ENCODE measurements at regions not wholly inside any gene's neighbourhood (a gene's known extent, or its start where the extent isn't known, plus 50 kb on each side); places are given as distances from the start of the nearest gene placed in this dataset.

GRCh38 chr13:93146584-93147297 lies 79.9 kb upstream of the GPC6 start:
- Histone ChIP-seq H2BK15ac (ENCODE audit: low read length) (no peak overlapping the region), H3K23ac (ENCODE audit: insufficient read length) (no peak overlapping the region), H3K18ac (ENCODE audit: extremely low read depth, low read length) (no peak overlapping the region), H3K4ac (replicated peaks; ENCODE audit: insufficient read length, low read depth, low read length) (no peak overlapping the region), H3K4me1 (replicated peaks in 1 of 4; ENCODE audit: control insufficient read depth in 3 of 4, insufficient read depth in 4 of 4, low read length in 3 of 4) (peaks cover 0 to 5% (median 1%) of the 10 kb centered on the region in 4 experiments; a peak in 4 of 7 replicates), H2BK20ac (ENCODE audit: low read length) (no peak overlapping the region), H4K5ac (ENCODE audit: insufficient read length, low read depth, low read length) (no peak overlapping the region), H2BK120ac (replicated peaks; ENCODE audit: low read depth, low read length) (no peak overlapping the region), H2AFZ (ENCODE audit: low read length) (no peak overlapping the region), H3K23me2 (ENCODE audit: low read depth, low read length) (no peaks in the 10 kb centered on the region), H3K56ac (replicated peaks; ENCODE audit: insufficient read length, low read depth, low read length) (no peak overlapping the region), H2AK5ac (ENCODE audit: low read depth, low read length) (no peak overlapping the region), H3K4me3 (ENCODE audit: extremely low read depth in 1 of 4, insufficient read depth in 2 of 4, low read depth in 3 of 4, low read length in 4 of 4) (no peak overlapping the region), H3K4me2 (ENCODE audit: insufficient read depth in 1 of 2, low read depth in 2 of 2, low read length in 2 of 2) (no peak overlapping the region), H3K14ac (ENCODE audit: insufficient read length) (no peak overlapping the region), H4K8ac (ENCODE audit: extremely low read depth, insufficient read depth, low read length) (no peak overlapping the region), H4K91ac (replicated peaks; ENCODE audit: insufficient read length, low read length) (no peak overlapping the region), H3K9ac (replicated peaks in 1 of 4; ENCODE audit: extremely low read depth in 1 of 4, low read depth in 3 of 4, low read length in 3 of 4) (no peak overlapping the region), H3K27me3 (replicated peaks in 1 of 4; ENCODE audit: control insufficient read depth in 3 of 4, extremely low read depth in 1 of 4, insufficient read depth in 3 of 4, low read length in 3 of 4) (no peaks in the 10 kb centered on the region), H3K27ac (ENCODE audit: low read depth, low read length) (no peak overlapping the region), H2BK12ac (ENCODE audit: low read depth, low read length) (no peak overlapping the region), H2BK5ac (ENCODE audit: low read depth, low read length) (no peak overlapping the region), H4K20me1 (replicated peaks in 1 of 2; ENCODE audit: control insufficient read depth in 1 of 2, insufficient read depth in 2 of 2, low read length in 2 of 2) (no peaks in the 10 kb centered on the region), H3K36me3 (ENCODE audit: control insufficient read depth in 2 of 4, insufficient read depth in 4 of 4, low read length in 3 of 4) (no peaks in the 10 kb centered on the region), H3K79me2 (ENCODE audit: control insufficient read depth in 1 of 2, insufficient read depth in 2 of 2, low read length in 2 of 2) (no peaks in the 10 kb centered on the region), H3K9me3 (ENCODE audit: insufficient read depth in 2 of 2, low read depth in 1 of 2, low read length in 1 of 2) (no peaks in the 10 kb centered on the region), H3K79me1 (ENCODE audit: low read depth, low read length) (no peaks in the 10 kb centered on the region)
- ChIA-PET POLR2A (ENCODE audit: partially characterized antibody) (no interaction called here), CTCF (ENCODE audit: partially characterized antibody) (no interaction called here)
- FAIRE-seq (no peak), DNase-seq (ENCODE audit: low read depth in 1 of 2, low spot score in 2 of 2) (no peak)
- WGBS, 2 experiments (ENCODE audit: extremely low coverage in 1 of 2, insufficient coverage in 1 of 2, insufficient read length in 1 of 2, insufficient replicate concordance in 2 of 2, low coverage in 1 of 2, low lambda C conversion rate in 2 of 2, missing lambda C conversion rate in 1 of 2): 81% methylated on average over 4 of the region's 4 CpGs; no CpG with 5 or more reads in 1 of the 2 experiments
- no peak for TF ChIP-seq NRF1 (IDR thresholded peaks at IDR 0.05; ENCODE audit: low read depth, low read length)
- no peak for TF ChIP-seq RXRA (IDR thresholded peaks at IDR 0.05; ENCODE audit: insufficient read depth, low read depth, low read length)
- no peak for TF ChIP-seq HDAC6 (IDR thresholded peaks at IDR 0.05; ENCODE audit: low read depth, low read length)
- no peak for TF ChIP-seq SUZ12 (IDR thresholded peaks at IDR 0.05; ENCODE audit: low read length)
- TF ChIP-seq, protein P1, sequence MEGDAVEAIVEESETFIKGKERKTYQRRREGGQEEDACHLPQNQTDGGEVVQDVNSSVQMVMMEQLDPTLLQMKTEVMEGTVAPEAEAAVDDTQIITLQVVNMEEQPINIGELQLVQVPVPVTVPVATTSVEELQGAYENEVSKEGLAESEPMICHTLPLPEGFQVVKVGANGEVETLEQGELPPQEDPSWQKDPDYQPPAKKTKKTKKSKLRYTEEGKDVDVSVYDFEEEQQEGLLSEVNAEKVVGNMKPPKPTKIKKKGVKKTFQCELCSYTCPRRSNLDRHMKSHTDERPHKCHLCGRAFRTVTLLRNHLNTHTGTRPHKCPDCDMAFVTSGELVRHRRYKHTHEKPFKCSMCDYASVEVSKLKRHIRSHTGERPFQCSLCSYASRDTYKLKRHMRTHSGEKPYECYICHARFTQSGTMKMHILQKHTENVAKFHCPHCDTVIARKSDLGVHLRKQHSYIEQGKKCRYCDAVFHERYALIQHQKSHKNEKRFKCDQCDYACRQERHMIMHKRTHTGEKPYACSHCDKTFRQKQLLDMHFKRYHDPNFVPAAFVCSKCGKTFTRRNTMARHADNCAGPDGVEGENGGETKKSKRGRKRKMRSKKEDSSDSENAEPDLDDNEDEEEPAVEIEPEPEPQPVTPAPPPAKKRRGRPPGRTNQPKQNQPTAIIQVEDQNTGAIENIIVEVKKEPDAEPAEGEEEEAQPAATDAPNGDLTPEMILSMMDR (IDR thresholded peaks at IDR 0.05; ENCODE audit: control extremely low read depth in 1 of 3, insufficient read depth in 1 of 3, low read depth in 1 of 3, low read length in 3 of 3): no peak
- TF ChIP-seq TEAD4 (IDR thresholded peaks at IDR 0.05; ENCODE audit: low read depth, low read length): no peak
- no peak for TF ChIP-seq KDM4A (IDR thresholded peaks at IDR 0.05; ENCODE audit: low read depth, low read length, severe bottlenecking)
- no peak for TF ChIP-seq SAP30 (IDR thresholded peaks at IDR 0.05; ENCODE audit: insufficient read depth, insufficient replicate concordance, low read length)
- no peak for TF ChIP-seq TBP (IDR thresholded peaks at IDR 0.05; ENCODE audit: low read depth, low read length)
- TF ChIP-seq BCL11A (IDR thresholded peaks at IDR 0.05; ENCODE audit: low read depth in 2 of 2, low read length in 2 of 2): no peak
- TF ChIP-seq TAF7 (optimal IDR thresholded peaks at IDR 0.05; ENCODE audit: borderline replicate concordance, low read depth, low read length): no peak
